Stimulated activated CD8-positive, alpha-beta memory T cell treated with anti-CD3 and anti-CD28 coated beads, Interleukin-2, amount 100 ng/mL, for 48 hours (primary cell): ENCODE measurements at regions not wholly inside any gene's neighbourhood (a gene's known extent, or its start where the extent isn't known, plus 50 kb on each side); places are given as distances from the start of the nearest gene placed in this dataset.

ENCODE experiments used
- DNase-seq, 2 donors: peaks; one replicate each; pipeline ENCODE4 v3.0.0-alpha.2; 2020; ENCODE audit warnings: low read depth in 2 of 2

GRCh38 chr17:77602062-77602746 lies 356.3 kb upstream of the TNRC6C start:
- no peak for DNase-seq

DNA sequence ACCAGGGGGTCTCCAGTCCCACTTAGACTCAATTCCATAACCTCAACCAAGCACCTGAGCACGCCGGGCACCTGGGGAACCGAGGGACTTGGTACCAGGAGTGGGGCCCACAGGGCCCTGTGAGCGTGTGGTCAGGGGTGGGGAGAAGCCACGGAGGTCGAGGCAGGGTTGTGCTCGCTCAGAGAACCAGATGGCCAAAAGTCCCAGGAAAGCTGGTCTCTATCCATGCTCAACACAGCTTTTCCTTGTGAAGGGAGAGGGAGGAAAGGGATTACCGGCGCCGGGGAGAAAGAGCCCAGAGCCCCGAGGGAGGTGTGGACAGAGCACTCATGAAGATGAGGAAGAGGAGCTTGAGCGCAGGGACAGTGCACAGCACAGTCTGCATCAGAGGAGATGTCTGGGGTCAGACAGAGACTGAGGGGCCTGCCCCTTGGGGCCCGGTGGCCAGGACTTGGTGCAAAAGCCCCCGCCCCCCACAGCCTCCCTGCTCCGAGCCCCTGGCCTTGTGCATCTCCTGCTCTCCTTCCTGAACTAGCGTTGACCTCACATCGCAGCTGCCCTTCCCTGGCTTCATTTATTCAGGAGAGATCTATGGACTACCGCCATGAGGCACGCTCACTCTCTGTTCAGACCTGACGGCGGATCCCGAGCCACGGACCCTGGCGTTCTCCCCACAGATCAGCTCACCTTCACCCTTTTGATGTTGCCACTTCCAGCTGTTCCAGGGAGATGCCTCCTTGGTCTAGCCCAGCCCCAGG lies 355.4 kb upstream of the TNRC6C start:
- DNase-seq: no peak

DNA sequence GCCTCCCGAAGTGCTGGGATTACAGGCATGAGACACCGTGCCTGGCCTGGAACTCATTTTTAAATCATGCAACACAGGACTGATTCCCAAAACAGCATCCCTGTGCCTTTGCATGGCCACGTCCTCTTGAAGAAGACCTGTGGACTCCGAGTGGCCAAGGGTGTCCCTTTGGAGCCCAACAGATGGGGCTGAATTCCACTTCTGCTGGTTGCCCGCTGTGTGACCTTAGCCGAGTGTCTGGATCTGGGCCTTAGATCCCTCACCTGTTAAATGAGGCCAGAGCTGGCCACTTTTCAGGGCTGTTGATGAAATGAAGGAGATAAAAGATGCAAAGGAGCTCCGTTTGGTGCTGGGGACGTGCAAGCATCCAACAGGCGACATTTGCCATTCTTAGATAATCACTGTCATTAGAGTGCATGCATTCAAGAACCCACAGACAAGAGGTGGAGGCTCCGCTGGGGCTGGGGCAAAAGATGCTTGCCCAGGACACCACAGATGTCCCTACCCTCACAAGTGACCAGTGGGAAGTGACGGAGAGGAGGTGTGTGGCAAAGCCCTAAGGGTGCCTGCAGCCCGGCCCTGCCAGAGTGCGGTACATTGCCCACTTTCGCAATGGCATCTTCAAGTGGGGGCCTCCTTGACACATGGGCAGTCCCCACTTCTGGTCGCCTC lies 354.1 kb upstream of the TNRC6C start:
- no peak for DNase-seq

GRCh38 chr17:77604973-77605313 lies 353.6 kb upstream of the TNRC6C start:
- DNase-seq: no peak

DNA sequence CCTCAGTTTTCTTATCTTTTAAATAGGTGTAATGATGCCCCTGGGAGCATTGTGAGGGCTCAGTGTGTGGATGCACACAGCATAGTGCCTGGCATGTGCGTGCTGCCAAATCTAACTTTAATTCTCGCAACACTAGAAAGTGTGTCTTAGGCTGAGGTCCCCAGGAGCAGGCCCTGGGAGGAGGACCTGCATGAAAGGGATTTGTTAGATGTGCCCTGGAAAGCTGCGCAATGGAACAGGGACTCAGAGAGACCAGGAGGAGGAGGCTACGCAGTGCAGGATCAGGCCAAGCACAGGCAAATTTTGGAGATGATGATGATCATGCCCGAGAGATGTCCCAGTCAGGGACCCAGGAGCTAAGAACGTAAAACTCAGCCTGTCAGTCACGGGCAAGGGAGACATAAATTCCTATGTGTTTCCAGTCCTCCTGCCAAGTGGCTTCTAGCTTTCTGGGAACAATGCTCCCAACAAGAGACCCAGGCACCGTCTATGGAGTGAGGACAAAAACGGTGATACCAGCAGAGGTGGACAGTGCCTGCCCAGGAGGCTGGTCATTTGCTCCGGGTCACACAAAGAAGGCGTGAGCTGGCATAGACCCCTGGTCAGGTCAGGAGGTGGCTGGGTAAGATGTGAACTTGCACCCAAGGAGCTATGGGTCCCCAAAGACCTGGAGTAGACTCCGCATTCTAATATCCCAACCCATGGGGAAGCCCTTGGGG lies 352.2 kb upstream of the TNRC6C start:
- no peak for DNase-seq

GRCh38 chr17:77606865-77607210 lies 351.7 kb upstream of the TNRC6C start:
- no peak for DNase-seq

DNA sequence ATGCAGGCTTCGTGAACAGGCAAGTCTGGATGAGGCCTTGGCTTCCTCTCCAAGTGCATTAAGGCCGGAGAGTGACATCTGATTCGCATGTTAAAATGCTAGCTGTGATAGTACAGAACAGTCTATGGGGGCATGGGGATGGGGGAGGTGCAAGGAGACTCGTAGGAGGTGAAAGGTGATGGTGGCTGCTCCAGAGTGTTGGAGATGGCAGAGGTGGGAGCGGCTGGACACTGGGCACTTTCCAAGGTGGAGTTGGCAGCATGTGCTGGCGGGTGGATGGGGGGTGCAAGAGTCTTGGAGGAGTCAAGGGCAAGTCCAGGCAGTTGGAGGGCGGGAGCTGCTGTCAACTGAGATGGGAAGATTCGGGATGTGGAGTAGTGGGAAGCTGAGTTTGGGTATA lies 350.9 kb upstream of the TNRC6C start:
- DNase-seq: no peak

- DNase-seq: no peak
Measured at GRCh38 chr17:77608431-77608830, 350.1 kb upstream of the TNRC6C start.

GRCh38 chr17:77609553-77610517 lies 348.7 kb upstream of the TNRC6C start:
- peak; percentile 14 to 36 for DNase-seq

GRCh38 chr17:77610518-77610893 lies 348.0 kb upstream of the TNRC6C start:
- DNase-seq: no peak

GRCh38 chr17:77610972-77611521 lies 347.5 kb upstream of the TNRC6C start:
- DNase-seq: no peak

- DNase-seq: no peak
Measured at GRCh38 chr17:77611791-77612502, 346.6 kb upstream of the TNRC6C start.

- DNase-seq: no peak
Measured at GRCh38 chr17:77613218-77613617, 345.3 kb upstream of the TNRC6C start.

DNA sequence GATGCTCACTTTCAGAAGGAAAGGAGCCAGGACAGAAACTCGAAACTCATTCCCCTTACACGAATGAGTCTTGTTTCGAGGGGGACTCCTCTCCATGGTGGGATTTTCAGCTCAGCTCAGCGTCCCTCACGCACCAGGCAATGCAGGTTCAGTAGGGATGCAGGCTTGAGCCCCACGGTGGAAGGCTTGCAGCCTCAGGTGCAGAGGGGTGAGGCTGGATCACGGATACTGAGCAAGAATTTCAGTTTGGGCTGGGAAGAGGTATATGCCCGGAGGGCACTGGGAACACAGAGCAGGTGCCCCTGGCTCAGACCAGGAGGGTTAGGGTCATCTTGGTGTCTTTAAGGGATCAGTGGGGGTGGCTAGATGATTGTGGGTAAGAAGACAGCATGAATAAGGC lies 344.9 kb upstream of the TNRC6C start:
- DNase-seq: no peak

DNA sequence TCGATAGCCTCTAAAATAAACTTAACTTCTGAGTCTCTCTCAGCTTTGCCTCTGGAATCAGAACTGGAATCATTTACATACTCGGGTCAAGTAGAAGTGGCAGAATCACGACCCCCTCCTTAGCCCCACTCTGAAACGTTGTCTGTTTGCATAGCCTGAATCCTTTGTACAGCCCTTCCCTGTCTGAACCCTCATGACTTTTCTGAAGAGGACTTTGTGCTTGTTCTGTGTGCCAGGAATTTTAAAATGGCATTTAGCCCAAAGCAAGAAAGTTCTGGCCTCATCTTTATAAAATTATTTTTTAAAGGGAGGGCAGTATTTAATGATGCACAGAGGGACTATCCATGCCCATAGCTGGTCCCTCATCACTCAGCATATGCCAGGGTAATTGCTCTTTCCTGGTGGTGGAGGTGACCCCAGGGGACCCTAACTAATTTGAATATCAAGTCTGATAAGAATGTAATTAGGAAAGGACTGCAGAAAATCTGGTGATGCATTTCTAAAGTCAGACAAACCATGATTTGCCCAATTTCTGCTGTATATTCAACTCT lies 342.7 kb upstream of the TNRC6C start:
- no peak for DNase-seq

- DNase-seq: no peak
Measured at GRCh38 chr17:77616254-77616731, 342.2 kb upstream of the TNRC6C start.

GRCh38 chr17:77617516-77617915 lies 341.0 kb upstream of the TNRC6C start:
- DNase-seq: no peak

GRCh38 chr17:77618173-77618572 lies 340.3 kb upstream of the TNRC6C start:
- DNase-seq: no peak

- no peak for DNase-seq
Measured at GRCh38 chr17:77618731-77619130, 339.8 kb upstream of the TNRC6C start.

DNA sequence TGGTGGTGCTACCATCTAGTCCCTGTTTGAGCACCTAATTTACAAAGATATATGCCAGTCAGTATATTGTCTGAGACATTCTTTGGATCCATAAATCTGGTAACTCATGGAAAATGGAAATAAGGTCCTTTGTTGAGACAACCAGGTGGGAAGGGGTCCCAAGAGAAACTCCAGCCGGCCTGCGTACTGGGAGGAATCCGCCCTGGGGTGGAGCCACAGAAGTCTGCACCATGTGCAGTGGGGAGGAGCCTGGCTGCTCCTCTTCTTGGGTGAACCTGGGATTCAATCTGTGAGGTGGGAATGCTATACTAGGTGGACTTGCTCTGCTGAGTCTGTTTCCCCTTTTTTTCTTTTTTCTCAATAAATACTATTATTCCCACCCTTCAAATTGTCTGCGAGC lies 339.2 kb upstream of the TNRC6C start:
- no peak for DNase-seq
